Glutamatergic neuron (in vitro differentiated cells): ENCODE measurements at regions not wholly inside any gene's neighbourhood (a gene's known extent, or its start where the extent isn't known, plus 50 kb on each side); places are given as distances from the start of the nearest gene placed in this dataset.

ENCODE experiments used
- DNase-seq: peaks from one replicate; pipeline ENCODE4 v3.0.0; 2022
- H3K27ac Mint-ChIP-seq: one replicate; pipeline ENCODE4 v1.8.0; 2020; ENCODE audit warnings: mild to moderate bottlenecking, mixed read lengths, inconsistent platforms; ENCODE audit not compliant: unreplicated experiment
- H3K27me3 Mint-ChIP-seq: one replicate; pipeline ENCODE4 v1.8.0; 2020; ENCODE audit warnings: mild to moderate bottlenecking, moderate library complexity, mixed read lengths, inconsistent platforms; ENCODE audit not compliant: unreplicated experiment
- H3K36me3 Mint-ChIP-seq: one replicate; pipeline ENCODE4 v1.8.0; 2020; ENCODE audit warnings: mild to moderate bottlenecking, mixed read lengths, inconsistent platforms; ENCODE audit not compliant: unreplicated experiment
- H3K4me1 Mint-ChIP-seq: one replicate; pipeline ENCODE4 v1.8.0; 2020; ENCODE audit warnings: mild to moderate bottlenecking, low read depth, mixed read lengths, inconsistent platforms; ENCODE audit not compliant: unreplicated experiment
- H3K4me3 Mint-ChIP-seq: one replicate; pipeline ENCODE4 v1.8.0; 2020; ENCODE audit warnings: mild to moderate bottlenecking, mixed read lengths, inconsistent platforms; ENCODE audit not compliant: unreplicated experiment
- H3K9me3 Mint-ChIP-seq: one replicate; pipeline ENCODE4 v1.8.0; 2020; ENCODE audit warnings: mild to moderate bottlenecking, moderate library complexity, mixed read lengths, inconsistent platforms; ENCODE audit not compliant: unreplicated experiment
- CTCF ChIP-seq: fragments of 200-600 bp; sonication (generic); IDR thresholded peaks from one replicate; pipeline ENCODE4 v1.5.0; 2021; ENCODE audit not compliant: partially characterized antibody, unreplicated experiment

DNA sequence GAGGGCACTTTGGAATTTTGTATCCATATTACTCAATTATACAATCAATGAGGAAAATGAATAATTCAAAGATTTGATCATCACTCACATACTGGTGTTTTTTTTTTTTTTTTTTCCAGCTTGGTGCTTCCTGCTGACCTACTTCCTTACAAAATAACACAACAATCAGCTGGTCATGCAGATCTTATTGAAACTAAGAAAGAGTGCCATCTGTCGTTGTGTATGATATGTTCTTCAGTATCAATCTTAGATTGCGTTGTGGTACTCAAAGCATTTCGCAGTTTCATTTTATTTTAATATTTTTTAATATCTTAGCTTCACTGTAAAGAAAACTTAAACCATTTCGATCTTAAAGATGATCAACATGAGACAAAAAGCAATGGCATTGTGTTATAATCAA is 155.6 kb downstream of the OGFRL1 start:
- Mint-ChIP-seq H3K27me3 (no peaks in the 10 kb centered on the region), H3K4me1 (peaks cover 3% of the 10 kb centered on the region), H3K9me3 (peaks cover 4% of the 10 kb centered on the region), H3K36me3 (peaks cover 4% of the 10 kb centered on the region), H3K4me3 (no peak overlapping the region), H3K27ac (no peak overlapping the region)
- DNase-seq = no peak
- no peak for TF ChIP-seq CTCF

DNA sequence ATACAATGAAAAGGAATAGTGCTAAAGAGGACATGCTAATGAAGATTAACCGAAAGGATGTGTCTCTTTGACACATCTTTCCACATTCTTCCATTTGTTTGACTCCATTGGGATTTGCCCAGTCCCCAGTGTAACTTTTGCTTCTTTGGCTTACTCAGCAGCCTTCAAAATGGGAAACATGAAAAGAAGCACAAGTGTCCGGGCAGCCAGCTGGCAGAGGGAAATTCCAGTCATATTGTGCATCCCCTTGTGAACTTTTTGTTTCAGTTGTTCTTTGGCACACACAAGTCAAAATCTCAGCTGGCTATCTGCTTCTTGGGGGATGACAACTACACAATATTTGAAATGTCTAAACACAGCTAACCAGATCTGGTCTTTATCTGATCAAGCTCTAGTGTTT is 157.4 kb downstream of the OGFRL1 start:
- H3K9me3 Mint-ChIP-seq = no peaks in the 10 kb centered on the region
- DNase-seq = no peak
- no peaks in the 10 kb centered on the region for H3K36me3 Mint-ChIP-seq
- H3K4me1 Mint-ChIP-seq = peaks cover 3% of the 10 kb centered on the region
- no peak overlapping the region for H3K4me3 Mint-ChIP-seq
- TF ChIP-seq CTCF = no peak
- no peaks in the 10 kb centered on the region for H3K27me3 Mint-ChIP-seq
- H3K27ac Mint-ChIP-seq = no peak overlapping the region

DNA sequence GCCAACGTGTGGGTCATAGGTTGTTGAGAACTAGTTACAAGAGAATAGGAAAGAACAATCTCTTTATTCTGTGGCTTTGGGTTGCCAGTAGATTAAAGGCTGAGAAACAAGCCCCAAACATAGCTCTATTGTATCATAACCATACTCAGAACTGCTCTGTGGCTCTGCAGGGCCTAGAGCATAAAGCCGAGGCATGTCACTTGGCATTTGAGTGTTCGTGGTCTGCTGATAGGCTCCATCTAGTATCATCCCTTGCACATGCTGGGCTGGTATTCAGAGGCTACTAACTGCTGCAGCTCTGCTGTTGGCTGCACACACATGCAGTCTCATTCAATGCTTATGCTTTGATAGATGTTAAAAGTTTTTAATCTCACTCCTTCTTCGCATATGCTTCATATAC is 157.9 kb downstream of the OGFRL1 start:
- no peak for DNase-seq
- no peak overlapping the region for H3K27ac Mint-ChIP-seq
- H3K4me3 Mint-ChIP-seq = no peak overlapping the region
- no peaks in the 10 kb centered on the region for H3K9me3 Mint-ChIP-seq
- no peak for TF ChIP-seq CTCF
- no peaks in the 10 kb centered on the region for H3K36me3 Mint-ChIP-seq
- H3K27me3 Mint-ChIP-seq = no peaks in the 10 kb centered on the region
- peaks cover 3% of the 10 kb centered on the region for H3K4me1 Mint-ChIP-seq

GRCh38 chr6:71452697-71453370 is 164.2 kb downstream of the OGFRL1 start:
- TF ChIP-seq CTCF = no peak
- Mint-ChIP-seq H3K4me3 (no peak overlapping the region), H3K4me1 (peaks cover 9% of the 10 kb centered on the region), H3K9me3 (no peaks in the 10 kb centered on the region), H3K36me3 (no peaks in the 10 kb centered on the region), H3K27ac (no peak overlapping the region), H3K27me3 (no peaks in the 10 kb centered on the region)
- DNase-seq = no peak

GRCh38 chr6:71453371-71453706 is 164.7 kb downstream of the OGFRL1 start:
- Mint-ChIP-seq H3K36me3 (no peaks in the 10 kb centered on the region), H3K4me3 (no peak overlapping the region), H3K27me3 (no peaks in the 10 kb centered on the region), H3K27ac (no peak overlapping the region), H3K9me3 (no peaks in the 10 kb centered on the region), H3K4me1 (peaks cover 14% of the 10 kb centered on the region)
- DNase-seq = no peak
- no peak for TF ChIP-seq CTCF
